Stomach (tissue), 8 donors: ENCODE measurements at regions not wholly inside any gene's neighbourhood (a gene's known extent, or its start where the extent isn't known, plus 50 kb on each side); places are given as distances from the start of the nearest gene placed in this dataset.

ENCODE experiments used
- DNase-seq, 2 donors: peaks; one replicate each; pipeline versions ENCODE4 v3.0.0 to v3.0.0-alpha.2; 2013 to 2019
- H3K27ac ChIP-seq, 5 donors: fragments of 200-600 bp in 4 of 5; sonication (generic) in 4 of 5; one replicate each; pipeline ENCODE4 v1.5.1; 2013 to 2019; ENCODE audit warnings: mild to moderate bottlenecking in 1 of 5, moderate library complexity in 1 of 5
- H3K27me3 ChIP-seq, 3 donors: fragments of 200-600 bp; sonication (generic); one replicate each; pipeline ENCODE4 v1.5.1; 2017 to 2019; ENCODE audit warnings: mixed run types in 1 of 3
- H3K36me3 ChIP-seq, 4 donors: fragments of 200-600 bp; sonication (generic); 1 replicate in 3 of 4; 2 replicates in 1 of 4; pipeline ENCODE4 v1.5.1; 2016 to 2019
- H3K4me1 ChIP-seq, 4 donors: fragments of 200-600 bp; sonication (generic); one replicate each; pipeline ENCODE4 v1.5.1; 2016 to 2019
- H3K4me3 ChIP-seq, 4 donors: fragments of 200-600 bp; sonication (generic) in 3 of 4; one replicate each; pipeline ENCODE4 v1.5.1; 2016 to 2019; ENCODE audit warnings: mild to moderate bottlenecking in 1 of 4
- H3K9me3 ChIP-seq, 4 donors: fragments of 200-600 bp; sonication (generic); one replicate each; pipeline ENCODE4 v1.5.1; 2016 to 2019
- CTCF ChIP-seq, 7 experiments: fragments of 450-650 bp in 4 of 7; fragments of 200-600 bp in 3 of 7; sonication (generic) in 3 of 7; IDR thresholded peaks; one replicate each; pipeline ENCODE4 v1.5.1; 2016 to 2019; ENCODE audit warnings: antibody characterized with exemption in 7 of 7, control low read depth in 2 of 7, mild to moderate bottlenecking in 1 of 7
- EP300 ChIP-seq: sonication (generic); formaldehyde crosslinking; IDR thresholded peaks from one replicate; pipeline ENCODE4 v1.6.1; 2017; ENCODE audit warnings: antibody characterized with exemption
- POLR2A ChIP-seq, 4 donors: fragments of 450-650 bp; IDR thresholded peaks; one replicate each; pipeline ENCODE4 v1.6.1; 2016; ENCODE audit warnings: antibody characterized with exemption in 4 of 4, control low read depth in 2 of 4, mild to moderate bottlenecking in 1 of 4, moderate library complexity in 1 of 4
- POLR2AphosphoS5 ChIP-seq, 3 donors: sonication (generic); formaldehyde crosslinking; IDR thresholded peaks; one replicate each; pipeline ENCODE4 v1.6.1; 2016; ENCODE audit warnings: antibody characterized with exemption in 3 of 3
- WGBS, 5 donors: extraction: QIAGEN DNeasy Blood & Tissue Kit in 3 of 5; methylation state at CpG; one replicate each; pipeline versions ENCODE4 v1.1.5 to v1.1.7; 2013 to 2018; 5-methylcytosine and 5-hydroxymethylcytosine counted together
- intact Hi-C: fragments of 100-400 bp; cut with DNase I; formaldehyde crosslinking; loops from one replicate; pipeline ENCODE4 v1.15.1; 2023; ENCODE audit warnings: low total_unique reads
- donor health status: healthy with polysubstance abuse.
- donor health status: Bipolar disorder and iron deficiency.
- donor health status: healthy.

- TF ChIP-seq POLR2A (IDR thresholded peaks at IDR 0.05) (no peak), EP300 (no peak), CTCF (IDR thresholded peaks at IDR 0.05) (no peak), POLR2AphosphoS5 (IDR thresholded peaks at IDR 0.05) (no peak)
- Histone ChIP-seq H3K27me3 (no peaks in the 10 kb centered on the region), H3K27ac (peak overlapping the region in 4 of 5 donors; percentile 14 to 57 (median 39)), H3K4me3 (no peak overlapping the region), H3K36me3 (no peaks in the 10 kb centered on the region), H3K9me3 (no peaks in the 10 kb centered on the region), H3K4me1 (peaks cover 0 to 23% (median 16%) of the 10 kb centered on the region in 4 donors)
- peak in 1 of 2 donors; percentile 46 for DNase-seq
- 28 to 40% (median 30%) methylated on average over 6 of the region's 6 CpGs for WGBS, 5 donors
- intact Hi-C loops, result no loop called here
Measured at GRCh38 chr3:154059833-154060232, 61.4 kb upstream of the ARHGEF26 start.

DNA sequence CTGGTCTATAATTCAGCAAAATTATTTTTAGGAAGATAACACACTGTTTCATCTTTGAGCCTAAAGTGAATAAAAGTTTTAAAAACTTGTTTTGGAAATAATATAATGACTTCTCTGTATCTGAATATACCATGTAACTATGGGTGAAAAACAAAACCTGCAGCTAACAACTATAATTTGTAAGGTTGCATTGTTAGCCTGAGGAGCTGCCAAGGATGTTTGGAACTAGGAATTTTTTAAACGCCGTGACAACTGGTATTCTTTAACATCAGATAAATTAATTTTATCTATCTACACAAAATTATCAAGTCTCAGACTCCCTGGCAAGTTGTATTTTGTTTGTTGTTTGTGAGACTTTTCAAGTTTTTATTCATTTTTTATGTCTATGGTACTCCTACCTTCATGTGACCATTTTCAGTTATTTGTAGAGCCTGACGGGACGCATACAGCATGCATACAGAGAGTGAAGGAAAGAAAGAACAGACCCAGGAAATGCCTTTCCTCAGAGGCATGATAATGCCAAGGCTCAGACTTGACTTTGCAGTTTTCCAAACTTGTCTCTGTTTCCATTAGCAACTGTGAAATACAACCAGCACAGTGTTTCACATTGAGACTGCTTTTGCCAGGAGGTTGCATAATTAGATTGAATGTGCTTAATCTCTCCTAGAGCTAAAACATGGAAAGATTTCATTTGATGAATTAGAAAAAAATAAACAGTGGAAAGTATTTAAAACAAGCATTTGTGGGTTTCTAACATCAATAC is 60.8 kb upstream of the ARHGEF26 start:
- intact Hi-C loops, result no loop called here
- peak overlapping the region in 4 of 5 donors; percentile 14 to 57 (median 39) for H3K27ac ChIP-seq
- no peaks in the 10 kb centered on the region for H3K27me3 ChIP-seq
- 28 to 50% (median 34%) methylated on average over 4 of the region's 4 CpGs for WGBS, 5 donors
- H3K4me1 ChIP-seq, result peaks cover 0 to 23% (median 16%) of the 10 kb centered on the region in 4 donors
- H3K36me3 ChIP-seq, result no peaks in the 10 kb centered on the region
- no peaks in the 10 kb centered on the region for H3K9me3 ChIP-seq
- peak in 1 of 2 donors; percentile 85 for DNase-seq
- TF ChIP-seq POLR2A (IDR thresholded peaks at IDR 0.05), result no peak
- TF ChIP-seq POLR2AphosphoS5 (IDR thresholded peaks at IDR 0.05), result peak; percentile 27 to 82 (median 51)
- no peak overlapping the region for H3K4me3 ChIP-seq

- peaks cover 0 to 23% (median 16%) of the 10 kb centered on the region in 4 donors for H3K4me1 ChIP-seq
- no peaks in the 10 kb centered on the region for H3K27me3 ChIP-seq
- 14 to 39% (median 26%) methylated on average over 3 of the region's 3 CpGs for WGBS, 5 donors
- peak overlapping the region in 3 of 5 donors; percentile 14 to 38 (median 30) for H3K27ac ChIP-seq
- no peaks in the 10 kb centered on the region for H3K36me3 ChIP-seq
- intact Hi-C loops, result no loop called here
- no peaks in the 10 kb centered on the region for H3K9me3 ChIP-seq
- DNase-seq, result no peak
- TF ChIP-seq EP300 (no peak), CTCF (IDR thresholded peaks at IDR 0.05) (no peak), POLR2AphosphoS5 (IDR thresholded peaks at IDR 0.05) (no peak), POLR2A (IDR thresholded peaks at IDR 0.05) (no peak)
- H3K4me3 ChIP-seq, result no peak overlapping the region
Measured at GRCh38 chr3:154061001-154061370, 60.2 kb upstream of the ARHGEF26 start.

GRCh38 chr3:154062513-154062912 is 58.7 kb upstream of the ARHGEF26 start:
- H3K4me1 ChIP-seq, result peaks cover 0 to 23% (median 16%) of the 10 kb centered on the region in 4 donors
- no peak for TF ChIP-seq POLR2A (IDR thresholded peaks at IDR 0.05)
- no peak for TF ChIP-seq POLR2AphosphoS5 (IDR thresholded peaks at IDR 0.05)
- TF ChIP-seq EP300, result no peak
- TF ChIP-seq CTCF (IDR thresholded peaks at IDR 0.05), result no peak
- H3K27me3 ChIP-seq, result no peaks in the 10 kb centered on the region
- WGBS, 5 donors, result 83 to 94% (median 90%) methylated on average over 6 to 7 of the region's 7 CpGs
- DNase-seq, result no peak
- intact Hi-C loops, result no loop called here
- H3K27ac ChIP-seq, result no peak overlapping the region
- no peak overlapping the region for H3K4me3 ChIP-seq
- H3K36me3 ChIP-seq, result no peaks in the 10 kb centered on the region
- no peaks in the 10 kb centered on the region for H3K9me3 ChIP-seq

- H3K27me3 ChIP-seq, result no peaks in the 10 kb centered on the region
- intact Hi-C loops, result no loop called here
- peaks cover 0 to 8% (median 4%) of the 10 kb centered on the region in 4 donors for H3K9me3 ChIP-seq
- H3K36me3 ChIP-seq, result no peaks in the 10 kb centered on the region
- no peak for DNase-seq
- TF ChIP-seq EP300 (no peak), POLR2A (IDR thresholded peaks at IDR 0.05) (no peak), POLR2AphosphoS5 (IDR thresholded peaks at IDR 0.05) (no peak), CTCF (IDR thresholded peaks at IDR 0.05) (no peak)
- H3K27ac ChIP-seq, result no peak overlapping the region
- 90 to 100% (median 91%) methylated on average over 2 of the region's 2 CpGs for WGBS, 5 donors
- H3K4me1 ChIP-seq, result no peaks in the 10 kb centered on the region
- no peak overlapping the region for H3K4me3 ChIP-seq
Measured at GRCh38 chr3:154071146-154071545, 50.0 kb upstream of the ARHGEF26 start.
